OCI-LY3 (cell line): ENCODE measurements at regions not wholly inside any gene's neighbourhood (a gene's known extent, or its start where the extent isn't known, plus 50 kb on each side); places are given as distances from the start of the nearest gene placed in this dataset.

Source experiments
- H2AFZ ChIP-seq: fragments of 200-600, 300-600 bp; shearing (Covaris generic); 2 replicates; pipeline ENCODE4 v1.6.0; 2014; ENCODE audit warnings: antibody characterized with exemption, low read depth, low read length
- H3K27ac ChIP-seq: fragments of 200-600, 300-600 bp; sonication (generic); 2 replicates; pipeline ENCODE4 v1.5.1; 2014; ENCODE audit warnings: mild to moderate bottlenecking, low read length, moderate library complexity, mixed read lengths
- H3K27me3 ChIP-seq: fragments of 200-600, 300-600 bp; sonication (generic); 2 replicates; pipeline ENCODE4 v1.6.1; 2014; ENCODE audit warnings: low read depth, low read length, mixed read lengths
- H3K36me3 ChIP-seq: fragments of 200-600, 300-600 bp; sonication (generic); replicated peaks from 2 replicates; pipeline ENCODE3; 2014; ENCODE audit warnings: low read depth, low read length, mixed read lengths
- H3K4me1 ChIP-seq: fragments of 300-600, 200-600 bp; sonication (generic); 2 replicates; pipeline ENCODE4 v1.6.1; 2014; ENCODE audit warnings: low read length, mixed read lengths
- H3K4me2 ChIP-seq: fragments of 200-600, 300-600 bp; sonication (generic); 2 replicates; pipeline ENCODE4 v1.6.1; 2014; ENCODE audit warnings: low read length, mixed read lengths
- H3K4me3 ChIP-seq: fragments of 300-600, 200-600 bp; sonication (generic); 2 replicates; pipeline ENCODE4 v1.5.1; 2014; ENCODE audit warnings: antibody characterized with exemption, mild to moderate bottlenecking, low read length, moderate library complexity
- H3K79me2 ChIP-seq: fragments of 300-600, 200-600 bp; shearing (Covaris generic); 2 replicates; pipeline ENCODE4 v1.6.1; 2014; ENCODE audit warnings: mild to moderate bottlenecking, low read length, mixed read lengths
- H3K9ac ChIP-seq: fragments of 300-600, 200-600 bp; shearing (Covaris generic); 2 replicates; pipeline ENCODE4 v1.6.0; 2014; ENCODE audit warnings: mild to moderate bottlenecking, low read length, moderate library complexity
- H3K9me3 ChIP-seq: fragments of 200-600, 300-600 bp; shearing (Covaris generic); 2 replicates; pipeline ENCODE4 v1.6.1; 2014; ENCODE audit warnings: low read length, mixed read lengths; ENCODE audit not compliant: insufficient read depth
- H4K20me1 ChIP-seq: fragments of 200-600, 300-600 bp; sonication (generic); 2 replicates; pipeline ENCODE4 v1.6.1; 2016; ENCODE audit warnings: low read length, mixed read lengths; ENCODE audit not compliant: insufficient read depth
- CTCF ChIP-seq: fragments of 200-600, 300-600 bp; sonication (generic); IDR thresholded peaks from 2 replicates; pipeline ENCODE4 v1.5.1; 2014; ENCODE audit warnings: antibody characterized with exemption, low read length, low read depth
- EZH2phosphoT487 ChIP-seq: fragments of 200-600 bp; shearing (Covaris generic); IDR thresholded peaks from 2 replicates; pipeline ENCODE4 v1.6.1; 2018; ENCODE audit warnings: antibody characterized with exemption, mixed run types, low read depth

- Histone ChIP-seq H3K79me2 (no peaks in the 10 kb centered on the region), H4K20me1 (no peaks in the 10 kb centered on the region), H3K4me2 (no peak overlapping the region)
These were observed 84.8 kb upstream of the EGR2 start for GRCh38 chr10:62900829-62901571.

GRCh38 chr10:62899311-62899710 is 83.1 kb upstream of the EGR2 start:
- no peaks in the 10 kb centered on the region for H3K27me3 ChIP-seq
- no peak overlapping the region for H3K4me3 ChIP-seq
- no peak overlapping the region for H2AFZ ChIP-seq
- H3K4me2 ChIP-seq: no peak overlapping the region
- no peaks in the 10 kb centered on the region for H4K20me1 ChIP-seq
- no peak overlapping the region for H3K9ac ChIP-seq
- TF ChIP-seq CTCF: no peak
- no peak for TF ChIP-seq EZH2phosphoT487
- H3K36me3 ChIP-seq: no peaks in the 10 kb centered on the region
- no peaks in the 10 kb centered on the region for H3K9me3 ChIP-seq
- H3K27ac ChIP-seq: no peak overlapping the region
- H3K4me1 ChIP-seq: no peaks in the 10 kb centered on the region
- no peaks in the 10 kb centered on the region for H3K79me2 ChIP-seq

More at GRCh38 chr10:62900829-62901571, 84.8 kb upstream of the EGR2 start:
- TF ChIP-seq CTCF (no peak), EZH2phosphoT487 (no peak)
- Histone ChIP-seq H3K27me3 (no peaks in the 10 kb centered on the region), H3K9ac (no peak overlapping the region), H3K36me3 (no peaks in the 10 kb centered on the region), H3K9me3 (no peaks in the 10 kb centered on the region), H3K4me3 (no peak overlapping the region), H3K4me1 (no peaks in the 10 kb centered on the region), H3K27ac (no peak overlapping the region), H2AFZ (no peak overlapping the region)

GRCh38 chr10:62895063-62895462 is 78.9 kb upstream of the EGR2 start:
- TF ChIP-seq CTCF (no peak), EZH2phosphoT487 (no peak)
- Histone ChIP-seq H3K36me3 (no peaks in the 10 kb centered on the region), H3K27ac (no peak overlapping the region), H3K4me1 (no peaks in the 10 kb centered on the region), H3K4me3 (no peak overlapping the region), H3K79me2 (no peaks in the 10 kb centered on the region), H4K20me1 (no peaks in the 10 kb centered on the region), H3K9me3 (no peaks in the 10 kb centered on the region), H3K9ac (no peak overlapping the region), H3K27me3 (peaks cover 8% of the 10 kb centered on the region), H2AFZ (no peak overlapping the region), H3K4me2 (no peak overlapping the region)

- no peak overlapping the region for H3K27ac ChIP-seq
- H3K4me2 ChIP-seq: no peak overlapping the region
- no peak overlapping the region for H3K9ac ChIP-seq
- no peaks in the 10 kb centered on the region for H3K36me3 ChIP-seq
- H3K27me3 ChIP-seq: peaks cover 9% of the 10 kb centered on the region
- no peak overlapping the region for H2AFZ ChIP-seq
- TF ChIP-seq EZH2phosphoT487 (no peak), CTCF (no peak)
- H3K79me2 ChIP-seq: no peaks in the 10 kb centered on the region
- H3K4me1 ChIP-seq: no peaks in the 10 kb centered on the region
- no peaks in the 10 kb centered on the region for H3K9me3 ChIP-seq
- H3K4me3 ChIP-seq: no peak overlapping the region
- H4K20me1 ChIP-seq: no peaks in the 10 kb centered on the region
These were observed 78.0 kb upstream of the EGR2 start for GRCh38 chr10:62894156-62894555.
